Ovary (tissue), 3 donors: ENCODE measurements at regions not wholly inside any gene's neighbourhood (a gene's known extent, or its start where the extent isn't known, plus 50 kb on each side); places are given as distances from the start of the nearest gene placed in this dataset.

Source experiments
- CTCF ChIP-seq, 3 donors: fragments of 450-650 bp in 2 of 3; fragments of 200-600 bp in 1 of 3; IDR thresholded peaks; one replicate each; pipeline versions ENCODE4 v1.5.1 to v1.8.0; 2016 to 2022; ENCODE audit warnings: antibody characterized with exemption in 3 of 3, mild to moderate bottlenecking in 1 of 3
- POLR2A ChIP-seq: fragments of 450-650 bp; IDR thresholded peaks from one replicate; pipeline ENCODE4 v1.6.1; 2017; ENCODE audit warnings: antibody characterized with exemption, mild to moderate bottlenecking, moderate library complexity
- donor health status: DM: no; HTN: no; CAD: no.

- no peak for TF ChIP-seq CTCF (IDR thresholded peaks at IDR 0.05)
- no peak for TF ChIP-seq POLR2A
These were observed 355.3 kb downstream of the PRELID2 start for GRCh38 chr5:145479857-145480256.
